ENCODE measurements at regions not wholly inside any gene's neighbourhood (a gene's known extent, or its start where the extent isn't known, plus 50 kb on each side); places are given as distances from the start of the nearest gene placed in this dataset.

GRCh38 chr4:115190529-115190928 is 77.1 kb upstream of the NDST4 start (continued):
- TF ChIP-seq ZBTB33 (IDR thresholded peaks at IDR 0.05; ENCODE audit: borderline replicate concordance, low read depth) (no peak), ELF1 (IDR thresholded peaks at IDR 0.05) (no peak), CHD2 (IDR thresholded peaks at IDR 0.05; ENCODE audit: low read length, partially characterized antibody) (no peak), RCOR1 (IDR thresholded peaks at IDR 0.05; ENCODE audit: low read length) (no peak), TAF1 (IDR thresholded peaks at IDR 0.05; ENCODE audit: borderline replicate concordance, low read depth, low read length) (no peak)

DNA sequence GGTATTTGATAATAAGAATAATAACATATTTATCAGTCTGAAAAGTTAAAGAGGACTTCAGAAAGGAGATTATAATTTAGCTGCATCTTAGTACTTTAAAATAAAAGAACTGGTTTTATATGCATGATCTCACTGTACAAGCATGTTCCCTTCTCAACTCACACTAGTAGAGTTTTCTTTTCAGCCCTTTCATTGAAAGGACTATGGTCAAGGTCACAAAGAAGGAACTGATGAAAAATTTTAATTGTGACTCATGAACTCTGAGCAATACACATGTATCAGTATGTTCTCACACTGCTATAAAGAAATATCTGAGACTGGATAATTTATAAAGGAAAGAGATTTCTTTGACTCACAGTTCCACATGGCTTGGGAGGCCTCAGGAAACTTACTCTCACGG is 73.7 kb upstream of the NDST4 start:
- Histone ChIP-seq H3K4me3 (ENCODE audit: low read depth in 2 of 2, low read length in 1 of 2) (no peak overlapping the region), H3K4me2 (no peak overlapping the region), H3K9me2 (0 out of 2 replicates have a peak, but pooled peaks cover 2% of the 10 kb centered on the region), H3K4me1 (ENCODE audit: control insufficient read depth in 1 of 2, insufficient read depth in 2 of 2, low read depth in 1 of 2, low read length in 1 of 2) (no peaks in the 10 kb centered on the region), H3F3A (replicated peaks; ENCODE audit: insufficient read depth) (no peaks in the 10 kb centered on the region), H3K79me2 (ENCODE audit: insufficient read depth) (no peaks in the 10 kb centered on the region), H3K36me3 (replicated peaks in 1 of 2; ENCODE audit: control insufficient read depth in 1 of 2, insufficient read depth in 2 of 2, low read length in 1 of 2) (no peaks in the 10 kb centered on the region), H2AFZ (ENCODE audit: low read depth) (no peak overlapping the region), H3K27me3 (ENCODE audit: insufficient read depth) (no peaks in the 10 kb centered on the region), H3K9me3 (no peaks in the 10 kb centered on the region), H3K9ac (no peak overlapping the region), H3K27ac (ENCODE audit: low read depth in 2 of 2, low read length in 1 of 2) (no peak overlapping the region), H4K20me1 (ENCODE audit: insufficient read depth) (no peaks in the 10 kb centered on the region)
- 8% methylated on average over 1 of the region's 1 CpG for WGBS (ENCODE audit: low lambda C conversion rate)
- ChIA-PET POLR2A (no interaction called here), CTCF (no interaction called here)
- TF ChIP-seq, protein P1, sequence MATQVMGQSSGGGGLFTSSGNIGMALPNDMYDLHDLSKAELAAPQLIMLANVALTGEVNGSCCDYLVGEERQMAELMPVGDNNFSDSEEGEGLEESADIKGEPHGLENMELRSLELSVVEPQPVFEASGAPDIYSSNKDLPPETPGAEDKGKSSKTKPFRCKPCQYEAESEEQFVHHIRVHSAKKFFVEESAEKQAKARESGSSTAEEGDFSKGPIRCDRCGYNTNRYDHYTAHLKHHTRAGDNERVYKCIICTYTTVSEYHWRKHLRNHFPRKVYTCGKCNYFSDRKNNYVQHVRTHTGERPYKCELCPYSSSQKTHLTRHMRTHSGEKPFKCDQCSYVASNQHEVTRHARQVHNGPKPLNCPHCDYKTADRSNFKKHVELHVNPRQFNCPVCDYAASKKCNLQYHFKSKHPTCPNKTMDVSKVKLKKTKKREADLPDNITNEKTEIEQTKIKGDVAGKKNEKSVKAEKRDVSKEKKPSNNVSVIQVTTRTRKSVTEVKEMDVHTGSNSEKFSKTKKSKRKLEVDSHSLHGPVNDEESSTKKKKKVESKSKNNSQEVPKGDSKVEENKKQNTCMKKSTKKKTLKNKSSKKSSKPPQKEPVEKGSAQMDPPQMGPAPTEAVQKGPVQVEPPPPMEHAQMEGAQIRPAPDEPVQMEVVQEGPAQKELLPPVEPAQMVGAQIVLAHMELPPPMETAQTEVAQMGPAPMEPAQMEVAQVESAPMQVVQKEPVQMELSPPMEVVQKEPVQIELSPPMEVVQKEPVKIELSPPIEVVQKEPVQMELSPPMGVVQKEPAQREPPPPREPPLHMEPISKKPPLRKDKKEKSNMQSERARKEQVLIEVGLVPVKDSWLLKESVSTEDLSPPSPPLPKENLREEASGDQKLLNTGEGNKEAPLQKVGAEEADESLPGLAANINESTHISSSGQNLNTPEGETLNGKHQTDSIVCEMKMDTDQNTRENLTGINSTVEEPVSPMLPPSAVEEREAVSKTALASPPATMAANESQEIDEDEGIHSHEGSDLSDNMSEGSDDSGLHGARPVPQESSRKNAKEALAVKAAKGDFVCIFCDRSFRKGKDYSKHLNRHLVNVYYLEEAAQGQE (IDR thresholded peaks at IDR 0.05; ENCODE audit: low read depth, low read length): no peak
- no peak for TF ChIP-seq RFX5 (IDR thresholded peaks at IDR 0.05; ENCODE audit: low read length)
- TF ChIP-seq, protein P2, sequence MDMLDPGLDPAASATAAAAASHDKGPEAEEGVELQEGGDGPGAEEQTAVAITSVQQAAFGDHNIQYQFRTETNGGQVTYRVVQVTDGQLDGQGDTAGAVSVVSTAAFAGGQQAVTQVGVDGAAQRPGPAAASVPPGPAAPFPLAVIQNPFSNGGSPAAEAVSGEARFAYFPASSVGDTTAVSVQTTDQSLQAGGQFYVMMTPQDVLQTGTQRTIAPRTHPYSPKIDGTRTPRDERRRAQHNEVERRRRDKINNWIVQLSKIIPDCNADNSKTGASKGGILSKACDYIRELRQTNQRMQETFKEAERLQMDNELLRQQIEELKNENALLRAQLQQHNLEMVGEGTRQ (IDR thresholded peaks at IDR 0.05; ENCODE audit: borderline replicate concordance, low read depth, low read length): no peak
- no peak for TF ChIP-seq ELF1 (IDR thresholded peaks at IDR 0.05)
- TF ChIP-seq GATA2 (CRISPR knock-in tag; IDR thresholded peaks at IDR 0.05): no peak
- TF ChIP-seq POLR2AphosphoS5 (IDR thresholded peaks at IDR 0.05; ENCODE audit: low read depth, low read length): no peak
- TF ChIP-seq YY1 (IDR thresholded peaks at IDR 0.05; ENCODE audit: low read depth): no peak
- TF ChIP-seq IRF3 (IDR thresholded peaks at IDR 0.05; ENCODE audit: low read depth, low read length): no peak
- no peak for TF ChIP-seq TCF12 (IDR thresholded peaks at IDR 0.05)
- no peak for TF ChIP-seq PBX3 (IDR thresholded peaks at IDR 0.05)
- TF ChIP-seq JUND (IDR thresholded peaks at IDR 0.05): no peak
- TF ChIP-seq MAX (IDR thresholded peaks at IDR 0.05; ENCODE audit: low read depth): no peak
- TF ChIP-seq RXRA (IDR thresholded peaks at IDR 0.05; ENCODE audit: borderline replicate concordance, low read depth): no peak
- no peak for TF ChIP-seq SIN3A (IDR thresholded peaks at IDR 0.05; ENCODE audit: borderline replicate concordance, low read depth, low read length)
- no peak for TF ChIP-seq RCOR1 (IDR thresholded peaks at IDR 0.05; ENCODE audit: low read length)
- no peak for TF ChIP-seq MXI1 (IDR thresholded peaks at IDR 0.05; ENCODE audit: low read depth, low read length)
- TF ChIP-seq, protein P3, sequence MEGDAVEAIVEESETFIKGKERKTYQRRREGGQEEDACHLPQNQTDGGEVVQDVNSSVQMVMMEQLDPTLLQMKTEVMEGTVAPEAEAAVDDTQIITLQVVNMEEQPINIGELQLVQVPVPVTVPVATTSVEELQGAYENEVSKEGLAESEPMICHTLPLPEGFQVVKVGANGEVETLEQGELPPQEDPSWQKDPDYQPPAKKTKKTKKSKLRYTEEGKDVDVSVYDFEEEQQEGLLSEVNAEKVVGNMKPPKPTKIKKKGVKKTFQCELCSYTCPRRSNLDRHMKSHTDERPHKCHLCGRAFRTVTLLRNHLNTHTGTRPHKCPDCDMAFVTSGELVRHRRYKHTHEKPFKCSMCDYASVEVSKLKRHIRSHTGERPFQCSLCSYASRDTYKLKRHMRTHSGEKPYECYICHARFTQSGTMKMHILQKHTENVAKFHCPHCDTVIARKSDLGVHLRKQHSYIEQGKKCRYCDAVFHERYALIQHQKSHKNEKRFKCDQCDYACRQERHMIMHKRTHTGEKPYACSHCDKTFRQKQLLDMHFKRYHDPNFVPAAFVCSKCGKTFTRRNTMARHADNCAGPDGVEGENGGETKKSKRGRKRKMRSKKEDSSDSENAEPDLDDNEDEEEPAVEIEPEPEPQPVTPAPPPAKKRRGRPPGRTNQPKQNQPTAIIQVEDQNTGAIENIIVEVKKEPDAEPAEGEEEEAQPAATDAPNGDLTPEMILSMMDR (IDR thresholded peaks at IDR 0.05): no peak
- DNase-seq: no peak
